HG02884 (cell line): ENCODE measurements at regions not wholly inside any gene's neighbourhood (a gene's known extent, or its start where the extent isn't known, plus 50 kb on each side); places are given as distances from the start of the nearest gene placed in this dataset.

Experiments used
- ATAC-seq: cut with Tn5 transposase; IDR thresholded peaks from one replicate; pipeline ENCODE4 v1.9.1; 2021; ENCODE audit warnings: mild to moderate bottlenecking, moderate library complexity; ENCODE audit not compliant: unreplicated experiment

- ATAC-seq: no peak
Observed at GRCh38 chr15:94177112-94177511, 54.2 kb upstream of the MCTP2 start.

- ATAC-seq: no peak
Observed at GRCh38 chr15:94175420-94175819, 55.9 kb upstream of the MCTP2 start.

GRCh38 chr15:94174399-94174802 is 57.0 kb upstream of the MCTP2 start:
- peak; percentile 89 for ATAC-seq

- no peak for ATAC-seq
Observed at GRCh38 chr15:94168250-94168649, 63.1 kb upstream of the MCTP2 start.

GRCh38 chr15:94164971-94165370 is 66.4 kb upstream of the MCTP2 start:
- no peak for ATAC-seq

DNA sequence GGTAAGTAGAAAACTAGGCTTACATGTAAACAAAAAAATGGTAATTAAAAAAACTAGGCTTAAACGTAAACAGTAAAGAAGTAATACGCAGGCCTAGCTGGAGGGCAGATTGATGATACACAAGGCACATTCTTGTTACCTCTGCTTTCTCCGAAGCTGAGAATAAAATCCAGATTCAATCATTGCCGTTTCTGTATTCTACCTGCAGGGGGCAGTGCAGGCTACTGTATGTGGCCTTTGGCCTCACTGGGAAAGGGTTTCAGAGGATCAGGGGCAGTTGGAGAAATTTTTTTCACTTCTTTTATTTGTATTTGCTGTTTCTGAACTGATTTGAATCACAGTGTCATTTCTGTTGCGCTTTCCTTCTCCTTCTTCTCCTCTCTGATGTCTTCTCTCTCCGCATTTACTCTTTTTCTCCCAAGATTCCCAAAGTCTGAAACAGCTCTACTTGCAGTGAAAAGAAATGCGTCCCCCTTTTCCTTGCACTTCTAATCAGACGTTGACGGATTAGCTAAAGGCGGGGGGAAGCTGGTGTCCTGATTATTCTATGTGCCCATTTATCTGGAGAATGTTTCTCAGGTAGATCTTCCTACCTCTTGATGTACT is 67.1 kb upstream of the MCTP2 start:
- ATAC-seq: no peak

DNA sequence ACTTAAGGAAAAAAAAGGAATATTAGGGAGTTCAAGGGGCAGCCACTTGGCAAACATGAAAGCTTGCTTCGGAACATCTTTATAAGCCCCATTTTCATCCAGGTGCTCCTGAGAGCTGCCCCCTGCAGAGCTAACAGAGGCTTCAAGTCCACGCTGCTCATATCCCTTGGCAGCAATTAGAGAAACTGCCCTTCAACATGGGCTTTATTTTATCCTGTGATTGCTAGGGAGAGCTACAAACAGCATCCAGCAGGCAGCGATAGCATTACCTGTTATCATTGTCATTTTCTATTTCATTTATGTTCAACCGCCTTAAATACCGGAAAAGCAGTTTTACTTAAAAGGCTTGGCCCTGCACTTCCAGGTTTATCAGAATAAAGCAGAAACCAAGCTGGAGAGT is 68.4 kb upstream of the MCTP2 start:
- ATAC-seq: no peak

DNA sequence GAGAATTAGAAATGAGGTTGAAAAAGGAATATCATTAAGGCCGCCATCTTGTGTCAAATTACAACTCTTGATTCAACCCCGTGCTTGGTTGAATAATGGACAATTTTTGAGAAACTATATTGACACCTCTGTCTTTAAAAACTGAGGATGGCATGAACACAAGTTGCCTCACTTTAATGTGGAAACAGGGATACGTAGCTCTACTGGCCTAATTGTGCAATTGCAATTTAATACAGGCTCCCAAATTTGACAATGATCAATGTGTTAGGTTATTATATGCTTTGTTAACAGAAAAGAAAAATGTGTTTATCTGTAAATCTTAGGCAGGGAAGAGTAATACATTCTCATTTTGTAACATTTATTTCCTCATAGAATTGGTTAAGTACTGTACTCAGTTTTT is 77.1 kb upstream of the MCTP2 start:
- ATAC-seq: no peak

DNA sequence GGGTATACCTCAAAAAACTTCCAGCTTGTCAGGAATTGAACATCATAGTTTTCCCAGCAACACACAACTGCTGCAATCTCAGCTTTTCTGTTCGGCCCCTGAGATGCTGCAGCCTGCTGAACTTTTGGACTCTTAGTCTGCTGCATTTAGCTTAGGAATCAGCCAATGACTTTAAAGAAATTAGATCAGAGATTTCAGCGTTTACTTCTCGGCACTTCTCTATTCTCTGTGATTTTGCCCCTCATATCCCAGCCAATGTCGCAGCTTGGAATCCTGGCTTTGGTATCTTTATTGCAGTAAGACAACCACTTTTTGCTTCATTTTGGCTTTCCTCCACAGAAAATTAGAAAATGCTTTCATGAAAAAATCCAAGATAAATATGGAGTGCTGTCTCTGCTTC is 86.3 kb upstream of the MCTP2 start:
- ATAC-seq: no peak

DNA sequence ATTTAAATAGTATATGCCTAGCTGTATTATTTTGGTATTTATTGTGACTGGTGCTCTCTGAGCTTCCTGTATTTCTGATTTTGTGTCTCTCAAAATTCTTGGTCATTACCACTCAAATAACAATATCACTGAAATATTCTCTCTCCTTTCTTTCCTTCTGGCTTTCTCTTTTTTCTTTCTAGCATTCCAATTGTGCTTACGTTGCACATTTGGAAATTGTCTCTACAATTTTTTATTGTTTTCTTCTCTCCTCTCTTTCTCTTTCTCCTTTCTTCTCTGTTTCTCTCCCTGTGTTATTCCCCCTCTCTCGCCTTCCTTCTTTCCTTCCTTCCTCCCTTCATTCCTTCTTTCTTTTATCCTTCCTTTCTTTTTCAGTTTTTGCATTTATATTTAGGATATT is 89.6 kb upstream of the MCTP2 start:
- no peak for ATAC-seq

DNA sequence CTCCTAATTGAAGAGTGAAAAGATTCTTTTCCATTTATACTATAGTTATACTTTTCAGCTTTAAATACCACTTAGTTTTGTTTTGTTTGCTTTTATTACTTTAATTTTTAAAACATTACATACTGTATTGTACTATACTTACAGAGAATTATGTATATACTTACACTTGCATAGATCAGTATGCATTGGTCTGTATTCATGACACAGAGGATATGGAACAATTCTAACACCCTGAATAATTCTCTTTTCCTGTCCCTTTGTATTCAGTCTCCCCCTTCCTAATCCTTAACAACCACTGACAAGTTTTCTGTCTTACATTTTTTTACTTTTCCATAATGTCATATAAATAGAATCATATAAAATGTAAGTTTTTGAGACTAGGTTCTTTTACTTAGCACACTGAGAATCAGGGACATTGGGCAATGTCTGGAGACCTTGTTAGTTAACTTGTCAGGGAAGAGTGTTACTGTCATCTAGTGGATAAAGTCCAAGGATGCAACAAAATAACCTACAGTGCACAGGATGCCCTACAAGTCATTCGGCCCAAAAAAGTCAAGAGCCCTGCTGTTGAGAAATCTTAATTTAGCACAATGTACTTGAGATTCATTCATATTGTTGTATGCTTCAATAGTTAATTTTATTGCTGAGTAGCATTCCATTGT is 95.7 kb upstream of the MCTP2 start:
- ATAC-seq: no peak

DNA sequence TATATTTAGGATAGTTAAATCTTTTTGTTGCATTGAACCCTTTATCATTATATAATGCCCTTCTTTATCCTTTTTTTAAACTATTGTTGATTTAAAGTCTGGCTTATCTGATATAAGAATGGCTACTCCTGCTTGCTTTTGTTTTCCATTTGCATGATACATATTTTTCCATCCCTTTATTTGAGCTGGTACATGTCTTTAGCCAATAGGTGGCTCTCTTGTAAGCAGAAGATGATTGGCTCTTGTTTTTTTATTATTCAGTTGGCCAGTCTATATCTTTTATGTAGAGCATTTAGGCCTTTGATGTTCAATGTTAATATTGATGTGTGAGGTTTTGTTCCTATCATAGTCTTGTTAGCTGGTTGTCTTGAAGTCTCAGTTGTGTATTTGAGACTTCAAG is 99.5 kb upstream of the MCTP2 start:
- no peak for ATAC-seq

DNA sequence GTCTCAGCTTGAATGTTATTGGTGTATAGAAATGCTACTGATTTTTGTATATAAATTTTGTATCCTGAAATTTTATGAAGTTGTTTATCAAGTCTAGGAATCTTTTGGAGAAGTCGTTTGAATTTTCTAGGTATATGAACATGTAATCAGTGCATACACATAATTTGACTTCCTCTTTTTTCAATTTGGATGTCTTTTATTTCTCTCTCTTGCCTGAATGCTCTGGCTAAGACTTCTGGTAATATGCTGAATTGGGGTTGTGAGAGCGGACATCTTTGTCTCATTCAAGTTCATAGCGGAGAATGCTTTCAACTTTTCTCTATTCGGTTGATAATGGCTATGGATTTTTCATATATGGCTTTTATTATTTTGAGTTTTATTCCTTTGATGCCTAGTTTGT is 100.9 kb upstream of the MCTP2 start:
- ATAC-seq: no peak

DNA sequence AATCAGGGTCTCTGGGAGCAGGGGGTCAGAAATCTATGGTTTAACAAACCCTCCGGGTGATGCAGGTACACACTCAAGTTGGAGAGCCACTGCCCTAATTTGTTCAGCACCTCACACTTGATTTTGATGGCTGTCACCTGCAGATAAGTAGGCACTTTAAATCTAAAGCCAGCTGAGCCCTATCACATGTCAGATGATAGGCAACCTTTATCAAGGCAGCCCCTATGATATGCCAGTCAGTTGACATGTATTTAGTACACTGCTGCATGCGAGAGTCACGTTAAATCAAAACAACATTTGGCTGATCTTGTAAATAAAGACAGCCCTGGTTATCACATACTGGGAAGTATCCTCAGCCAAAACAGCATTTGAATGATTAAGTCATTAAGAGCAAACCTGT is 104.4 kb upstream of the MCTP2 start:
- ATAC-seq: no peak

DNA sequence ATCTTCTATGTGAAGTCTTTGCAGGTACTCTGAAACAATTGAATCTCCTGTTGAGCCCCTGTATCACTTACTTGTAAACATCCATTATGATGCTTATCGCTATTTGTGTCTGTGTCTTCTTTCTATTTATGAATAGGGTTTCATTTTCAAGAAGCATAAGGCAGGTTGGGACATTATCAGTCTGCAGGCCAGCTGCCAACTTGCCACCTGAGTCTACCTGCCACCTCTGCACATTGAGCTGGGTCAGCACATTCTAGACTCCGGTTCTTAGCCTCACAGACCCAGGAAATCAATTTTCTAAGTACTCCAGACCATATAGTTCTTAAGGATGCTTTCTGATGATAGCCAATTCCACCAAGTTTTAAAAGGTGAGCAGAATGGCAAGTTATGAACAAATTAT is 105.7 kb upstream of the MCTP2 start:
- ATAC-seq: no peak

DNA sequence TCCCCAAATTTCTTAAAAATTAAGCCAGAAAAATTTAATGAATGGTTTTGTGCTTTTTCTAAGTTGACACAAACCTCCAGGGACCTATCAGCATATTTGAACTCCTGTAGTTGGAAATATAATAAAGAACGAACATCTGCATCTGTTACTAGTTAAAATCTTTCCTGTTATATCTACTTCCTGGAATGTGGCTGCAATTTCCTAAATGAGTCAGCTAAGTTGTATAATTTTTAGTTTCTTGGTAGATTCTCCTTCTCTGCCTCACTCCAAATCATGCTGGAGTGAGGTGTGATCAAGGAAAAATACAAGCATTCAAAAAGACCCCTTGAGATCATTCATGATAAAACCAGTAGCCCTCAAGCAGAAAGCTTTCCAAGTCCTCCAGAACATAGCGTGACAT is 106.2 kb upstream of the MCTP2 start:
- ATAC-seq: no peak

GRCh38 chr15:94122516-94122915 is 108.8 kb upstream of the MCTP2 start:
- ATAC-seq: no peak

GRCh38 chr15:94119923-94120775 is 111.2 kb upstream of the MCTP2 start:
- ATAC-seq: peak; percentile 100

- no peak for ATAC-seq
Observed at GRCh38 chr15:94119298-94119811, 112.0 kb upstream of the MCTP2 start.

- ATAC-seq: no peak
Observed at GRCh38 chr15:94110476-94111130, 120.8 kb upstream of the MCTP2 start.

DNA sequence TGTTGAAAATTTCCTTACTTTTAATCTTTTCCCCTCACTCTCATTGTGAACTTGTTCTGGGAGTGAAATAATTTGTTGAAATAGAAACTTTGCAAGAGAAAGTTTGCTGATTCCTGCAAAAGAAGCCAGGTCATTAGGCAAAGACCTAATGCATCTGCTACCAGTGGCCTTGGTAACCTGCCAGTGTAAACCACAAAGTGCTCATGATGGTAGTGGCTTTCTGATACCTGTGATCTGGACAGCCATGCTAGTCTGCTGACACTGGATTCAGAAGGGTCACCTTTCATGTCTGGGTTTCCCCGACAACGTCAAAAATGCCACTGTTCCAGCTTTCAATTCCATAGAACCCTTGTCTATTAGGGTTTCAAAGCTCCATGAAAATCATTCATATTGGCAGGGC is 123.7 kb upstream of the MCTP2 start:
- no peak for ATAC-seq
